ENCODE measurements at regions not wholly inside any gene's neighbourhood (a gene's known extent, or its start where the extent isn't known, plus 50 kb on each side); places are given as distances from the start of the nearest gene placed in this dataset.

DNA sequence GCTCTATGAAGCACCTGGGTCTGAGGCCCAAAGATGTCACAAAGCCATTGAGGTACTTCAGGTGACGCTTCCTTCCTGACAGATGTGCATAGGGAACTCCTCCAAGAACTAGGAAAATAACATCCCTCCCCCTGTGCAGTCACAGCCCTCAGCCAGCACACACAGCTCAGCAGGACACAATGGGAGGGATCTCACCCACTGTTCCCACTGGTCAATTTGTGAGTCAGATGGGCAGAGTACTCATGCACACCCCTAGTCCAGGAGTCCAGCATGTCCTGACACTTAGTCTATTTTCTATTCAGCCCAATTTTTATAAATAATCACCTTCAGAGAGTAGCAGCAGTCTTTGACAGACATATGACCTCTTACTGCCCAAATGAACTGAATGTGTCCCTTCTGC lies 60.7 kb upstream of the PFKP start:
- no peak for TF ChIP-seq CTCF (conservative IDR thresholded peaks at IDR 0.05; ENCODE audit: low read depth, low read length)
- no peak overlapping the region for H3K4me3 ChIP-seq (ENCODE audit: low read depth, low read length)
- DNase-seq (ENCODE audit: low read depth): no peak

DNA sequence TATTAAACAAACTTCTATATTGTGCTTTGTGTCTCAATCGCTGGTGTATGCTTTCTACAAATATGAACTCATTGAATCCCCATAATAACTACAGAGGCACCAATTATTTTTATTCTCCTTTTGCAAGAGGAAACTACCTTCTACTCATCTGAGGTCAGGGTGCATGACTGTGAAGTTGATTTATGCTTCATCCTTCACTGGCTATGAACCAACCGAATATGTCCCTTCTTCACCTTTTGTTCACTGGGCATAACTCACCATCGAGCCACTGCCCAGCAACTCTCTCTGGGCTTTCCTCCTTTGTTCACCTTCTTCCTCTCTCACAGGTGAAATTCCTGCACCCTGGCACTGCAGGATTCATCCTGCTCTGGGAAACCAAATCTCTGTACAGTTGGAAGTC lies 61.3 kb upstream of the PFKP start:
- TF ChIP-seq CTCF (conservative IDR thresholded peaks at IDR 0.05; ENCODE audit: low read depth, low read length): no peak
- DNase-seq (ENCODE audit: low read depth): no peak

DNA sequence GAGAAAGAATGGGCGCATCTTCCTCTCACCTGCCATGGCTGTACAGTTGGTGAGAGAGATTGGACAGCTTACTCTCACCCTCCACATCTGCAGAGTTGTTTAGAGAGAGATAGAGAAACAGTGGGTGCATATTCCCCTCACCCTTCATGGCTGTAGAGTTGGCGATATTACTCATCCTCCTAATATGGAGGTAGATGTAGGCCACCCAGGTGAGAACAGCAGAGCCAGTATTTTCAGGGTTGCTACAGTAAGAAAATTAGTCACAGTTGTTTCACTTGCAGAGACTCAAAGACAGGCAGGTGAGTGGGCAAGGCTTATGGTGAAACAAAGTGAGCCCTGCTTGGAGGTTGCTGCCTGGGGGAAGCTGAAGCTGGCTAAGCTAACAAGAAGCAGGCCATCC lies 65.0 kb upstream of the PFKP start:
- DNase-seq (ENCODE audit: low read depth): no peak
- no peak overlapping the region for H3K4me3 ChIP-seq (ENCODE audit: low read depth, low read length)
- TF ChIP-seq CTCF (conservative IDR thresholded peaks at IDR 0.05; ENCODE audit: low read depth, low read length): no peak

More for the DNA sequence above, 61.3 kb upstream of the PFKP start:
- H3K4me3 ChIP-seq (ENCODE audit: low read depth, low read length): no peak overlapping the region

DNA sequence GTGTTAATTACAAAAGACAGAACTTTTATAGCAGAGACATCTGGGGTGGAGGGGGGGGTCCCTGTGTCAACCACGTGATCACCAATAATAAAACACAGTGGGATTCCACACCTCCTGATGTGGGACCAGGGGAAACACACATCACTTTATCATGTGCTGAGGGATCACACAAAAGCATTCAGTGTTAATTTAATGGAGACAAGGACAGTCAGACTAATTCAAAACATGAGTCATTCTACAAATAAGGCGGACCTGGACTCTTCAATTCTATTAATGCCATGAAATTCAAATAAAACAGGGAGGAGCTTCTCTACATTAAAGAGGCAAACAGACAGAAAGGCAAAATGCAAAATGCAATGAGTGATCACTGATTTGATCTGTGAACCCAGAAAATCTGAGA lies 67.3 kb upstream of the PFKP start:
- no peak for TF ChIP-seq CTCF (conservative IDR thresholded peaks at IDR 0.05; ENCODE audit: low read depth, low read length)
- DNase-seq (ENCODE audit: low read depth): no peak
- no peak overlapping the region for H3K4me3 ChIP-seq (ENCODE audit: low read depth, low read length)

GRCh38 chr10:2994221-2994961 lies 73.0 kb upstream of the PFKP start:
- DNase-seq (ENCODE audit: low read depth): no peak
- no peak for TF ChIP-seq CTCF (conservative IDR thresholded peaks at IDR 0.05; ENCODE audit: low read depth, low read length)
- H3K4me3 ChIP-seq (ENCODE audit: low read depth, low read length): no peak overlapping the region

DNA sequence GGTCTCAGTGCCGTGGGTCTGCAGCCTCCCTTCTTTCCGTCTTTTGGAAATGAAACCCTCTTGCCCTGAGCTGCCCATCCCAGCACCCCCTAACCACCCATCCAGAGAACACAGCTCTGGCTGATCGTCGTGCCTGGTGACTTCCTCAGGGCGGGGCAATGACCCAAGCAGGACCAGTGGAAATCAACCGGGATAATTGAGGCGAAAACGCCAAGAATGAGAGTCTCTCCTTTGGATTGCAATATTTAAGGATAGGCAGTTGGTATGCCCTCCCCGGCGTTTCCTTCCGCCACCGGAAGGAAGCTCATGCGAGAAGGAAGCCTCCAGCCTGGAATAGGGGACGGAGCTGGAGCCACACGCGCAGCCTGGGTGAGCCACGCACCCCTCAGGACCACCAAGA lies 73.7 kb upstream of the PFKP start:
- DNase-seq (ENCODE audit: low read depth): no peak
- no peak for TF ChIP-seq CTCF (conservative IDR thresholded peaks at IDR 0.05; ENCODE audit: low read depth, low read length)
- no peak overlapping the region for H3K4me3 ChIP-seq (ENCODE audit: low read depth, low read length)
